Mesodermal cell (in vitro differentiated cells): ENCODE measurements at regions not wholly inside any gene's neighbourhood (a gene's known extent, or its start where the extent isn't known, plus 50 kb on each side); places are given as distances from the start of the nearest gene placed in this dataset.

Experiments used
- H3K27ac ChIP-seq: 2 replicates; pipeline ENCODE4 v1.7.0; 2013; ENCODE audit warnings: mild to moderate bottlenecking, low read depth, low read length, moderate library complexity; ENCODE audit not compliant: severe bottlenecking
- H3K36me3 ChIP-seq: 2 replicates; pipeline ENCODE4 v1.7.1; 2013; ENCODE audit warnings: mild to moderate bottlenecking, low read length, moderate library complexity; ENCODE audit not compliant: control insufficient read depth, insufficient read depth
- H3K4me1 ChIP-seq: one replicate; pipeline ENCODE4 v1.7.1; 2013; ENCODE audit warnings: mild to moderate bottlenecking, low read length; ENCODE audit not compliant: insufficient read depth, control insufficient read depth, poor library complexity, severe bottlenecking
- H3K4me3 ChIP-seq: 2 replicates; pipeline ENCODE4 v1.7.0; 2013; ENCODE audit warnings: low read length, control low read depth, mild to moderate bottlenecking; ENCODE audit not compliant: insufficient read depth, poor library complexity, severe bottlenecking; ENCODE audit errors: extremely low read depth
- H3K9me3 ChIP-seq: 2 replicates; pipeline ENCODE4 v1.7.1; 2013; ENCODE audit warnings: mild to moderate bottlenecking, low read length, moderate library complexity; ENCODE audit not compliant: control insufficient read depth
- WGBS, 2 experiments: methylation state at CpG; one replicate each; pipeline ENCODE4 v1.1.5; 2013; ENCODE audit warnings: missing lambda C conversion rate in 2 of 2; ENCODE audit not compliant: insufficient coverage in 2 of 2; 5-methylcytosine and 5-hydroxymethylcytosine counted together

GRCh38 chr15:27702581-27702980 lies 396.5 kb downstream of the OCA2 start:
- H3K9me3 ChIP-seq: no peaks in the 10 kb centered on the region
- no peaks in the 10 kb centered on the region for H3K4me1 ChIP-seq
- 83% methylated on average over 1 of the region's 4 CpGs; no CpG with 5 or more reads in 1 of the 2 experiments for WGBS, 2 experiments
- no peak overlapping the region for H3K27ac ChIP-seq
- no peak overlapping the region for H3K4me3 ChIP-seq
- H3K36me3 ChIP-seq: no peaks in the 10 kb centered on the region

GRCh38 chr15:27701956-27702355 lies 397.2 kb downstream of the OCA2 start:
- Histone ChIP-seq H3K4me3 (no peak overlapping the region), H3K27ac (no peak overlapping the region), H3K4me1 (no peaks in the 10 kb centered on the region), H3K9me3 (no peaks in the 10 kb centered on the region), H3K36me3 (no peaks in the 10 kb centered on the region)
- WGBS, 2 experiments: 93 to 98% methylated on average over 5 to 8 of the region's 11 CpGs

- WGBS, 2 experiments: 95% methylated on average over 2 of the region's 3 CpGs; no CpG with 5 or more reads in 1 of the 2 experiments
- no peaks in the 10 kb centered on the region for H3K36me3 ChIP-seq
- no peaks in the 10 kb centered on the region for H3K4me1 ChIP-seq
- H3K4me3 ChIP-seq: no peak overlapping the region
- H3K9me3 ChIP-seq: no peaks in the 10 kb centered on the region
- no peak overlapping the region for H3K27ac ChIP-seq
Observed at GRCh38 chr15:27701014-27701413, 398.1 kb downstream of the OCA2 start.

GRCh38 chr15:27699699-27700098 lies 399.4 kb downstream of the OCA2 start:
- 86 to 96% methylated on average over 4 of the region's 4 CpGs for WGBS, 2 experiments
- no peak overlapping the region for H3K4me3 ChIP-seq
- peaks cover 3% of the 10 kb centered on the region for H3K9me3 ChIP-seq
- no peaks in the 10 kb centered on the region for H3K36me3 ChIP-seq
- H3K4me1 ChIP-seq: peaks cover 5% of the 10 kb centered on the region
- no peak overlapping the region for H3K27ac ChIP-seq

- Histone ChIP-seq H3K9me3 (peaks cover 18% of the 10 kb centered on the region), H3K4me1 (peaks cover 7% of the 10 kb centered on the region), H3K36me3 (no peaks in the 10 kb centered on the region), H3K4me3 (no peak overlapping the region), H3K27ac (no peak overlapping the region)
- 76 to 90% methylated on average over 4 of the region's 4 CpGs for WGBS, 2 experiments
Observed at GRCh38 chr15:27696530-27696929, 402.6 kb downstream of the OCA2 start.

GRCh38 chr15:27695726-27696125 lies 403.4 kb downstream of the OCA2 start:
- Histone ChIP-seq H3K4me1 (peaks cover 7% of the 10 kb centered on the region), H3K27ac (no peak overlapping the region), H3K4me3 (no peak overlapping the region), H3K36me3 (no peaks in the 10 kb centered on the region), H3K9me3 (peaks cover 18% of the 10 kb centered on the region)
- WGBS, 2 experiments: 60 to 88% methylated on average over 1 of the region's 2 CpGs

GRCh38 chr15:27694506-27695087 lies 404.5 kb downstream of the OCA2 start:
- peak overlapping the region; percentile 45 for H3K27ac ChIP-seq
- no peaks in the 10 kb centered on the region for H3K36me3 ChIP-seq
- H3K4me3 ChIP-seq: no peak overlapping the region
- H3K4me1 ChIP-seq: peaks cover 7% of the 10 kb centered on the region
- WGBS, 2 experiments: 50 to 57% methylated on average over 3 of the region's 6 CpGs
- peaks cover 18% of the 10 kb centered on the region for H3K9me3 ChIP-seq

GRCh38 chr15:27693280-27693679 lies 405.8 kb downstream of the OCA2 start:
- 80 to 86% methylated on average over 1 to 2 of the region's 2 CpGs for WGBS, 2 experiments
- H3K9me3 ChIP-seq: peaks cover 18% of the 10 kb centered on the region

GRCh38 chr15:27692438-27692837 lies 406.7 kb downstream of the OCA2 start:
- Histone ChIP-seq H3K4me3 (no peak overlapping the region), H3K4me1 (peaks cover 7% of the 10 kb centered on the region), H3K27ac (no peak overlapping the region), H3K9me3 (peaks cover 18% of the 10 kb centered on the region), H3K36me3 (no peaks in the 10 kb centered on the region)
- 82 to 88% methylated on average over 3 to 5 of the region's 5 CpGs for WGBS, 2 experiments

More at GRCh38 chr15:27693280-27693679, 405.8 kb downstream of the OCA2 start:
- no peak overlapping the region for H3K4me3 ChIP-seq
- no peak overlapping the region for H3K27ac ChIP-seq
- H3K4me1 ChIP-seq: peaks cover 7% of the 10 kb centered on the region
- no peaks in the 10 kb centered on the region for H3K36me3 ChIP-seq

GRCh38 chr15:27690290-27690689 lies 408.8 kb downstream of the OCA2 start:
- Histone ChIP-seq H3K36me3 (no peaks in the 10 kb centered on the region), H3K9me3 (peaks cover 18% of the 10 kb centered on the region), H3K4me1 (peaks cover 22% of the 10 kb centered on the region), H3K27ac (no peak overlapping the region), H3K4me3 (no peak overlapping the region)
- WGBS, 2 experiments: 80 to 87% methylated on average over 5 of the region's 5 CpGs

- WGBS, 2 experiments: 95 to 96% methylated on average over 4 to 7 of the region's 7 CpGs
- no peaks in the 10 kb centered on the region for H3K9me3 ChIP-seq
- H3K27ac ChIP-seq: no peak overlapping the region
- no peaks in the 10 kb centered on the region for H3K36me3 ChIP-seq
- H3K4me3 ChIP-seq: no peak overlapping the region
- peaks cover 15% of the 10 kb centered on the region for H3K4me1 ChIP-seq
Observed at GRCh38 chr15:27686971-27687370, 412.1 kb downstream of the OCA2 start.
